ENCODE measurements at regions not wholly inside any gene's neighbourhood (a gene's known extent, or its start where the extent isn't known, plus 50 kb on each side); places are given as distances from the start of the nearest gene placed in this dataset.
"Not testable (repeated sequence)": the region's sequence is repeated elsewhere in the genome, so short reads cannot be mapped to it uniquely, and the experiment has no call there.

GRCh38 chr1:81252471-81253151 is 548.1 kb upstream of the ADGRL2 start:
- DNase-seq, result no peak
- no peaks in the 10 kb centered on the region for H3K4me1 ChIP-seq
- H3K4me3 ChIP-seq, result no peak overlapping the region
- no peak for TF ChIP-seq POLR2A (IDR thresholded peaks at IDR 0.05)
- no peak for TF ChIP-seq CTCF (IDR thresholded peaks at IDR 0.05)
- no peaks in the 10 kb centered on the region for H3K27me3 ChIP-seq
- intact Hi-C loops (cut with DNase I; ENCODE audit: low total_unique reads), result no loop called here
- H3K27ac ChIP-seq, result no peak overlapping the region
- H3K36me3 ChIP-seq (ENCODE audit: low read depth, missing control alignments), result no peaks in the 10 kb centered on the region
- H3K9me3 ChIP-seq, result no peaks in the 10 kb centered on the region

DNA sequence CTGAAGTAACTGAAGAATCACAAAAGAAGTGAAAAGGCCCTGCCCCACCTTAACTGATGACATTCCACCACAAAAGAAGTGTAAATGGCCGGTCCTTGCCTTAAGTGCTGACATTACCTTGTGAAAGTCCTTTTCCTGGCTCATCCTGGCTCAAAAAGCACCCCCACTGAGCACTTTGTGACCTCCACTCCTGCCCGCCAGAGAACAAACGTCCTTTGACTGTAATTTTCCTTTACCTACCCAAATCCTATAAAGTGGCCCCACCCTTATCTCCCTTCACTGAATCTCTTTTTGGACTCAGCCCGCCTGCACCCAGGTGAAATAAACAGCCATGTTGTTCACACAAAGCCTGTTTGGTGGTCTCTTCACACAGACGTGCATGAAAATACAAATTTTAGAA is 549.9 kb upstream of the ADGRL2 start:
- intact Hi-C loops (cut with DNase I; ENCODE audit: low total_unique reads); H3K4me3 ChIP-seq; H3K9me3 ChIP-seq; H3K27ac ChIP-seq; H3K36me3 ChIP-seq (ENCODE audit: low read depth, missing control alignments); DNase-seq; H3K4me1 ChIP-seq; H3K27me3 ChIP-seq: not testable (repeated sequence)
- 91 to 92% methylated on average over 4 to 5 of the region's 5 CpGs for WGBS, 2 donors

DNA sequence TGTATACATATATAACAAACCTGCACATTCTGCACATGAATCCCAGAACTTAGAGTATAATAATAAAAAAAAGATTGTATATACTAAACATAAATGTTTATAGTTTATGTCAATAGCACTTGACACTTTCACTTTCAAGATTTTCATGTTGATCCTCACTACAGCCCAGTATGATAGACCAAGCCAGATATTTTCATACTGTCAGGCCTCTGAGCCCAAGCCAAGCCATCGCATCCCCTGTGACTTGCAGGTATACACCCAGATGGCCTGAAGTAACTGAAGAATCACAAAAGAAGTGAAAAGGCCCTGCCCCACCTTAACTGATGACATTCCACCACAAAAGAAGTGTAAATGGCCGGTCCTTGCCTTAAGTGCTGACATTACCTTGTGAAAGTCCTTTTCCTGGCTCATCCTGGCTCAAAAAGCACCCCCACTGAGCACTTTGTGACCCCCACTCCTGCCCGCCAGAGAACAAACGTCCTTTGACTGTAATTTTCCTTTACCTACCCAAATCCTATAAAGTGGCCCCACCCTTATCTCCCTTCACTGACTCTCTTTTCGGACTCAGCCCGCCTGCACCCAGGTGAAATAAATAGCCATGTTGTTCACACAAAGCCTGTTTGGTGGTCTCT is 555.5 kb upstream of the ADGRL2 start:
- H3K27ac ChIP-seq; H3K27me3 ChIP-seq; H3K9me3 ChIP-seq; H3K4me1 ChIP-seq; DNase-seq; intact Hi-C loops (cut with DNase I; ENCODE audit: low total_unique reads); H3K36me3 ChIP-seq (ENCODE audit: low read depth, missing control alignments); H3K4me3 ChIP-seq: not testable (repeated sequence)
- WGBS, 2 donors, result 76 to 96% methylated on average over 5 to 6 of the region's 6 CpGs

DNA sequence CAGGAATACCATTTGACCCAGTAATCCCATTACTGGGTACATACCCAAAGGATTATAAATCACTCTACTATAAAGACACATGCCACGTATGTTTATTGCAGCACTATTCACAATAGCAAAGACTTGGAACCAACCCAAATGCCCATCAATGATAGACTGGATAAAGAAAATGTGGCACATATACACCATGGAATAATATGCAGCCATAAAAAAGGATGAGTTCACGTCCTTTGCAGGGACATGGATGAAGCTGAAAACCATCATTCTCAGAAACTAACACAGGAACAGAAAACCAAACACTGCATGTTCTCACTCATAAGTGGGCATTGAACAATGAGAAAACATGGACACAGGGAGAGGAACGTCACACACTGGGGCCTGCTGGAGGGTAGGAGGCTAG is 556.1 kb upstream of the ADGRL2 start:
- H3K27me3 ChIP-seq; H3K36me3 ChIP-seq (ENCODE audit: low read depth, missing control alignments); H3K27ac ChIP-seq; intact Hi-C loops (cut with DNase I; ENCODE audit: low total_unique reads); H3K4me1 ChIP-seq; H3K4me3 ChIP-seq; H3K9me3 ChIP-seq; DNase-seq: not testable (repeated sequence)
- whole genome bisulfite sequencing, 2 donors, result 92 to 95% methylated on average over 3 of the region's 3 CpGs

- Histone ChIP-seq H3K9me3 (no peaks in the 10 kb centered on the region), H3K27me3 (no peaks in the 10 kb centered on the region), H3K36me3 (ENCODE audit: low read depth, missing control alignments) (no peaks in the 10 kb centered on the region), H3K4me1 (no peaks in the 10 kb centered on the region), H3K27ac (no peak overlapping the region), H3K4me3 (no peak overlapping the region)
- TF ChIP-seq POLR2A (IDR thresholded peaks at IDR 0.05) (no peak), CTCF (IDR thresholded peaks at IDR 0.05) (no peak)
- 73 to 86% methylated on average over 2 of the region's 2 CpGs for WGBS, 2 donors
- DNase-seq, result no peak
- intact Hi-C loops (cut with DNase I; ENCODE audit: low total_unique reads), result no loop called here
These were observed 558.6 kb upstream of the ADGRL2 start for GRCh38 chr1:81242103-81242502.

DNA sequence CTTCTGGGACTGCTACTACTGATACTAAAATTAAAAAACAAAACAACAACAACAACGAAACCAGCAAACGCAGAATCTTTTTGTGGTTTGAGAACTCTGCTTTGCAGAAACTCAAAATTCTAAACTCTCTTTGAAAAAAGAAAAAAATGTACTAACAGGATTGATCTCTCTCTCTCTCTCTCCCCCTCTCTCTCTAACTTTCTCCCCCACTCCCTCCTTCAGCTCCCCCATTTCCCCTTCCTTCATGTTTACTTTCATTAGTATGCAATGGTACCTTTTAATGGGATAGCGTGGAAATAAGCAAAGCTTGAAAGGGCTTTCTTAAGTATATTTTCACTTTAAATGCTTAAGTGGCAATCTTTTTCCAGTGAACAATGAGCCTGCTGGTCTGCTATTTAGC is 562.6 kb upstream of the ADGRL2 start:
- no peaks in the 10 kb centered on the region for H3K9me3 ChIP-seq
- peak overlapping the region in 1 of 2 donors; percentile 6 for H3K4me3 ChIP-seq
- H3K36me3 ChIP-seq (ENCODE audit: low read depth, missing control alignments), result no peaks in the 10 kb centered on the region
- no peak for TF ChIP-seq POLR2A (IDR thresholded peaks at IDR 0.05)
- no peak for TF ChIP-seq CTCF (IDR thresholded peaks at IDR 0.05)
- H3K27me3 ChIP-seq, result no peaks in the 10 kb centered on the region
- intact Hi-C loops (cut with DNase I; ENCODE audit: low total_unique reads), result no loop called here
- no peak for DNase-seq
- WGBS, 2 donors, result 42 to 48% methylated on average over 3 of the region's 3 CpGs
- H3K27ac ChIP-seq, result no peak overlapping the region
- no peaks in the 10 kb centered on the region for H3K4me1 ChIP-seq
